BJ (cell line): ENCODE measurements at regions not wholly inside any gene's neighbourhood (a gene's known extent, or its start where the extent isn't known, plus 50 kb on each side); places are given as distances from the start of the nearest gene placed in this dataset.

Experiments used
- CTCF ChIA-PET: fragments of 350-600 bp; formaldehyde crosslinking; extraction: SDS; loops from one replicate; lab custom pipeline; 2021; ENCODE audit warnings: antibody characterized with exemption, inconsistent platforms; lab: Yijun Ruan, JAX
- POLR2A ChIA-PET: fragments of 300-600 bp; sonication (Branson Sonifier 250); formaldehyde crosslinking; extraction: SDS; loops from one replicate; lab custom pipeline; 2021; ENCODE audit warnings: antibody characterized with exemption; lab: Charles Lee
- DNase-seq: peaks from one replicate; pipeline ENCODE4 v3.0.0-alpha.2; 2011; ENCODE audit warnings: low read depth
- H3K27me3 ChIP-seq: 2 replicates; pipeline ENCODE4 v1.6.0; 2011; ENCODE audit warnings: low read length; ENCODE audit not compliant: control insufficient read depth, insufficient read depth
- H3K36me3 ChIP-seq: 2 replicates; pipeline ENCODE4 v1.5.1; 2011; ENCODE audit warnings: low read length; ENCODE audit not compliant: control insufficient read depth, insufficient read depth
- H3K4me3 ChIP-seq: 2 replicates; pipeline ENCODE4 v1.5.1; 2011; ENCODE audit warnings: low read depth, mild to moderate bottlenecking, control low read depth, low read length
- CTCF ChIP-seq: IDR thresholded peaks from 2 replicates; pipeline ENCODE4 v1.5.1; 2011; ENCODE audit warnings: low read depth, mild to moderate bottlenecking, control low read depth, inconsistent platforms, low read length, moderate library complexity; ENCODE audit not compliant: insufficient read depth

- Histone ChIP-seq H3K36me3 (no peaks in the 10 kb centered on the region), H3K27me3 (no peaks in the 10 kb centered on the region), H3K4me3 (no peak overlapping the region)
- CTCF ChIA-PET = no interaction called here
- POLR2A ChIA-PET = no interaction called here
- TF ChIP-seq CTCF = no peak
- no peak for DNase-seq
Observed at GRCh38 chr4:123193802-123194367, 202.7 kb upstream of the SPRY1 start.

- Histone ChIP-seq H3K27me3 (no peaks in the 10 kb centered on the region), H3K36me3 (no peaks in the 10 kb centered on the region), H3K4me3 (no peak overlapping the region)
- DNase-seq = no peak
- ChIA-PET POLR2A (no interaction called here), CTCF (interaction anchor here (0.6 kb wide), 1 partner anchor 11 kb away, joined by 4 read pairs; no protein-coding TSS in a partner anchor)
- no peak for TF ChIP-seq CTCF
Observed at GRCh38 chr4:123198706-123199105, 197.9 kb upstream of the SPRY1 start.

GRCh38 chr4:123200051-123200940 lies 196.3 kb upstream of the SPRY1 start:
- TF ChIP-seq CTCF = no peak
- ChIA-PET CTCF (interaction anchor here (1.1 kb wide), 1 partner anchor 191 kb away, joined by 3 read pairs; no protein-coding TSS in a partner anchor), POLR2A (no interaction called here)
- no peaks in the 10 kb centered on the region for H3K36me3 ChIP-seq
- no peaks in the 10 kb centered on the region for H3K27me3 ChIP-seq
- H3K4me3 ChIP-seq = no peak overlapping the region
- no peak for DNase-seq

- Histone ChIP-seq H3K27me3 (no peaks in the 10 kb centered on the region), H3K36me3 (no peaks in the 10 kb centered on the region), H3K4me3 (no peak overlapping the region)
- TF ChIP-seq CTCF = no peak
- no peak for DNase-seq
- CTCF ChIA-PET = no interaction called here
- POLR2A ChIA-PET = no interaction called here
Observed at GRCh38 chr4:123204737-123205136, 191.9 kb upstream of the SPRY1 start.

- H3K27me3 ChIP-seq = no peaks in the 10 kb centered on the region
- H3K4me3 ChIP-seq = no peak overlapping the region
- CTCF ChIA-PET = interaction anchor here (0.6 kb wide), 1 partner anchor 143 kb away, joined by 5 read pairs; no protein-coding TSS in a partner anchor
- POLR2A ChIA-PET = no interaction called here
- no peak for DNase-seq
- no peak for TF ChIP-seq CTCF
- H3K36me3 ChIP-seq = no peaks in the 10 kb centered on the region
Observed at GRCh38 chr4:123206016-123206415, 190.6 kb upstream of the SPRY1 start.
